GM23338 (cell line): ENCODE measurements at regions not wholly inside any gene's neighbourhood (a gene's known extent, or its start where the extent isn't known, plus 50 kb on each side); places are given as distances from the start of the nearest gene placed in this dataset.

Experiments used
- ATAC-seq: fragments of 200-7000 bp; cut with Tn5 transposase; 3 replicates; pipeline ENCODE4 v1.9.1; 2020
- DNase-seq: peaks from one replicate; pipeline ENCODE4 v3.0.0-alpha.2; 2015; ENCODE audit warnings: low spot score
- H2AFZ ChIP-seq: fragments of 200-600 bp; sonication (generic); 2 replicates; pipeline ENCODE4 v1.8.0; 2016; ENCODE audit warnings: antibody characterized with exemption, mild to moderate bottlenecking, moderate library complexity
- H3F3A ChIP-seq: fragments of 200-600 bp; sonication (generic); replicated peaks from 2 replicates; pipeline ENCODE4 v1.8.0; 2017; ENCODE audit warnings: antibody characterized with exemption, mixed run types, low read depth
- H3K27ac ChIP-seq: fragments of 200-600 bp; sonication (generic); 2 replicates; pipeline ENCODE4 v1.6.1; 2016; ENCODE audit warnings: low read depth
- H3K27me3 ChIP-seq: fragments of 200-600 bp; sonication (generic); 2 replicates; pipeline ENCODE4 v1.8.0; 2016; ENCODE audit warnings: mild to moderate bottlenecking, mixed run types, moderate library complexity; ENCODE audit not compliant: insufficient read depth
- H3K36me3 ChIP-seq: fragments of 200-600 bp; sonication (generic); 2 replicates; pipeline ENCODE4 v1.8.0; 2016; ENCODE audit warnings: mild to moderate bottlenecking; ENCODE audit not compliant: insufficient read depth
- H3K4me1 ChIP-seq: fragments of 200-600 bp; sonication (generic); 2 replicates; pipeline ENCODE4 v1.8.0; 2016; ENCODE audit warnings: mild to moderate bottlenecking, moderate library complexity; ENCODE audit not compliant: insufficient read depth
- H3K4me2 ChIP-seq: fragments of 200-600 bp; sonication (generic); 2 replicates; pipeline ENCODE4 v1.7.1; 2017; ENCODE audit warnings: mixed run types
- H3K4me3 ChIP-seq: fragments of 200-600 bp; sonication (generic); 2 replicates; pipeline ENCODE4 v1.6.1; 2016; ENCODE audit warnings: mixed run types
- H3K79me2 ChIP-seq: fragments of 200-600 bp; sonication (generic); replicated peaks from 2 replicates; pipeline ENCODE4 v1.8.0; 2017; ENCODE audit warnings: mild to moderate bottlenecking; ENCODE audit not compliant: insufficient read depth
- H3K9me2 ChIP-seq: fragments of 200-600 bp; sonication (generic); 2 replicates; pipeline ENCODE4 v1.8.0; 2017; ENCODE audit not compliant: insufficient read depth
- H4K20me1 ChIP-seq: fragments of 200-600 bp; sonication (generic); replicated peaks from 2 replicates; pipeline ENCODE4 v1.8.0; 2017; ENCODE audit warnings: mild to moderate bottlenecking; ENCODE audit not compliant: insufficient read depth
- H3K27ac Mint-ChIP-seq: 2 replicates; pipeline ENCODE4 v1.8.0; 2020; ENCODE audit warnings: inconsistent platforms, mild to moderate bottlenecking, moderate library complexity, mixed read lengths
- H3K27me3 Mint-ChIP-seq: 3 replicates; pipeline ENCODE4 v1.8.0; 2022; ENCODE audit warnings: low read depth, mild to moderate bottlenecking, moderate library complexity, mixed read lengths, inconsistent platforms; ENCODE audit not compliant: insufficient read depth, poor library complexity
- H3K36me3 Mint-ChIP-seq: 3 replicates; pipeline ENCODE4 v1.8.0; 2021; ENCODE audit warnings: low read depth, mild to moderate bottlenecking, inconsistent platforms, moderate library complexity, mixed read lengths
- H3K4me1 Mint-ChIP-seq: 3 replicates; pipeline ENCODE4 v1.8.0; 2020; ENCODE audit warnings: mild to moderate bottlenecking, inconsistent platforms, mixed read lengths
- H3K4me3 Mint-ChIP-seq: 3 replicates; pipeline ENCODE4 v1.8.0; 2021; ENCODE audit warnings: moderate library complexity, mild to moderate bottlenecking, inconsistent platforms, mixed read lengths
- H3K9me3 Mint-ChIP-seq: 3 replicates; pipeline ENCODE4 v1.8.0; 2020; ENCODE audit warnings: moderate library complexity, mild to moderate bottlenecking, inconsistent platforms, mixed read lengths
- CREB1 ChIP-seq: fragments of 250-450 bp; sonication (Bioruptor Pico); IDR thresholded peaks from 2 replicates; pipeline ENCODE4 v1.5.0; 2020; ENCODE audit warnings: low read depth, mild to moderate bottlenecking, moderate library complexity
- EZH2 ChIP-seq: fragments of 200-600 bp; sonication (generic); IDR thresholded peaks from one replicate; pipeline ENCODE4 v1.8.0; 2017; ENCODE audit warnings: antibody characterized with exemption, mild to moderate bottlenecking, low read depth; ENCODE audit not compliant: unreplicated experiment
- EZH2phosphoT487 ChIP-seq: fragments of 200-600 bp; sonication (generic); IDR thresholded peaks from one replicate; pipeline ENCODE4 v1.8.1; 2018; ENCODE audit warnings: antibody characterized with exemption; ENCODE audit not compliant: unreplicated experiment
- JUNB ChIP-seq: IDR thresholded peaks from one replicate; pipeline ENCODE4 v1.6.1; 2016; ENCODE audit warnings: antibody characterized with exemption; ENCODE audit not compliant: unreplicated experiment
- NANOG ChIP-seq: IDR thresholded peaks from 2 replicates; pipeline ENCODE4 v1.6.1; 2016; ENCODE audit warnings: antibody characterized with exemption, borderline replicate concordance
- POLR2AphosphoS5 ChIP-seq: IDR thresholded peaks from 2 replicates; pipeline ENCODE4 v1.6.1; 2016; ENCODE audit warnings: antibody characterized with exemption, low read depth
- STAT1 ChIP-seq: IDR thresholded peaks from one replicate; pipeline ENCODE4 v1.6.1; 2016; ENCODE audit warnings: antibody characterized with exemption; ENCODE audit not compliant: unreplicated experiment
- ZNF114 ChIP-seq: fragments of 250-450 bp; sonication (Bioruptor Pico); IDR thresholded peaks from 2 replicates; pipeline ENCODE4 v1.5.0; 2020; ENCODE audit warnings: mild to moderate bottlenecking, moderate library complexity
- ZNF331 ChIP-seq: fragments of 250-450 bp; sonication (Bioruptor Pico); IDR thresholded peaks from 2 replicates; pipeline ENCODE4 v1.5.0; 2020; ENCODE audit warnings: low read depth, mild to moderate bottlenecking, moderate library complexity
- TF ChIP-seq, protein P1 (sequence below), 2 experiments: fragments of 200-600 bp in 1 of 2; sonication (generic) in 1 of 2; conservative IDR thresholded peaks; 2 replicates each; pipeline versions ENCODE4 v1.5.1 to v1.6.1; 2016 to 2017; ENCODE audit warnings: antibody characterized with exemption in 2 of 2, low read depth in 2 of 2, mild to moderate bottlenecking in 2 of 2, moderate library complexity in 1 of 2
- TF ChIP-seq, protein P2 (sequence below): IDR thresholded peaks from one replicate; pipeline ENCODE4 v1.6.1; 2018; ENCODE audit warnings: antibody characterized with exemption; ENCODE audit not compliant: unreplicated experiment
- TF ChIP-seq, protein P3 (sequence below): fragments of 250-450 bp; sonication (Bioruptor Pico); IDR thresholded peaks from 2 replicates; pipeline ENCODE4 v1.5.0; 2020; ENCODE audit warnings: mild to moderate bottlenecking, moderate library complexity
- TF ChIP-seq, protein P4 (sequence below): IDR thresholded peaks from 2 replicates; pipeline ENCODE4 v1.6.1; 2016; ENCODE audit warnings: antibody characterized with exemption

DNA sequence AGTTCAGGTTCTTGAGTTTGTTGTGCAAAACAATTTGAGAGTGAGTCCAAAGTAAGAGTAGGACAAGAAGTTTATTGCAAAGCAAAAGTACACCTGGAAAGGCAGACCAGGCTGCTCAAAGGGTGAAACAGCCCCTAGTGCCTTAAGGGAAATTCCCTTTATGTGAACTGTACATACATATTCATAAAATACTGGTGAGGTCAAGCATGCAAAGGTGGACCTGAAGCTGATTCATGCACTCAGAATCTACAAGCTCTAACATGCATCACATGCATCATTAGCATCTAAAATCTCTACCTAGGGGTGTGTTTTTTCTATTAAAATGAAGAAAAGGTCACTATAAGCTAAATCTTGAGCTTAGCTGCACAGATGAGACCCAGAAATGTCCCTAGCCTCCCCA is 266.9 kb downstream of the SPATA18 start:
- H3K4me1 ChIP-seq: no peaks in the 10 kb centered on the region
- DNase-seq: no peak
- H3K27ac ChIP-seq: no peak overlapping the region
- Mint-ChIP-seq H3K27me3 (no peaks in the 10 kb centered on the region), H3K27ac (no peak overlapping the region), H3K4me3 (no peak overlapping the region), H3K4me1 (0 out of 3 replicates have a peak, but pooled peaks cover under 1% of the 10 kb centered on the region), H3K9me3 (peaks cover 11% of the 10 kb centered on the region; the same call in 2 of the 3 replicates), H3K36me3 (no peaks in the 10 kb centered on the region)
- H2AFZ ChIP-seq: peak overlapping the region; percentile 47; the same call in 1 of the 2 replicates
- no peaks in the 10 kb centered on the region for H3K27me3 ChIP-seq
- no peaks in the 10 kb centered on the region for H3K36me3 ChIP-seq
- peaks cover 10% of the 10 kb centered on the region; the same call in 1 of the 2 replicates for H3K9me2 ChIP-seq
- no peaks in the 10 kb centered on the region for H3K79me2 ChIP-seq
- no peak overlapping the region for H3K4me2 ChIP-seq
- H4K20me1 ChIP-seq: no peaks in the 10 kb centered on the region
- no peaks in the 10 kb centered on the region for H3F3A ChIP-seq
- TF ChIP-seq, protein P1, sequence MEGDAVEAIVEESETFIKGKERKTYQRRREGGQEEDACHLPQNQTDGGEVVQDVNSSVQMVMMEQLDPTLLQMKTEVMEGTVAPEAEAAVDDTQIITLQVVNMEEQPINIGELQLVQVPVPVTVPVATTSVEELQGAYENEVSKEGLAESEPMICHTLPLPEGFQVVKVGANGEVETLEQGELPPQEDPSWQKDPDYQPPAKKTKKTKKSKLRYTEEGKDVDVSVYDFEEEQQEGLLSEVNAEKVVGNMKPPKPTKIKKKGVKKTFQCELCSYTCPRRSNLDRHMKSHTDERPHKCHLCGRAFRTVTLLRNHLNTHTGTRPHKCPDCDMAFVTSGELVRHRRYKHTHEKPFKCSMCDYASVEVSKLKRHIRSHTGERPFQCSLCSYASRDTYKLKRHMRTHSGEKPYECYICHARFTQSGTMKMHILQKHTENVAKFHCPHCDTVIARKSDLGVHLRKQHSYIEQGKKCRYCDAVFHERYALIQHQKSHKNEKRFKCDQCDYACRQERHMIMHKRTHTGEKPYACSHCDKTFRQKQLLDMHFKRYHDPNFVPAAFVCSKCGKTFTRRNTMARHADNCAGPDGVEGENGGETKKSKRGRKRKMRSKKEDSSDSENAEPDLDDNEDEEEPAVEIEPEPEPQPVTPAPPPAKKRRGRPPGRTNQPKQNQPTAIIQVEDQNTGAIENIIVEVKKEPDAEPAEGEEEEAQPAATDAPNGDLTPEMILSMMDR (conservative IDR thresholded peaks at IDR 0.05; ENCODE audit: low read depth in 2 of 2): no peak
- no peak for TF ChIP-seq ZNF331 (CRISPR knock-in tag)
- TF ChIP-seq EZH2: no peak
- no peak for TF ChIP-seq NANOG
- TF ChIP-seq, protein P2, sequence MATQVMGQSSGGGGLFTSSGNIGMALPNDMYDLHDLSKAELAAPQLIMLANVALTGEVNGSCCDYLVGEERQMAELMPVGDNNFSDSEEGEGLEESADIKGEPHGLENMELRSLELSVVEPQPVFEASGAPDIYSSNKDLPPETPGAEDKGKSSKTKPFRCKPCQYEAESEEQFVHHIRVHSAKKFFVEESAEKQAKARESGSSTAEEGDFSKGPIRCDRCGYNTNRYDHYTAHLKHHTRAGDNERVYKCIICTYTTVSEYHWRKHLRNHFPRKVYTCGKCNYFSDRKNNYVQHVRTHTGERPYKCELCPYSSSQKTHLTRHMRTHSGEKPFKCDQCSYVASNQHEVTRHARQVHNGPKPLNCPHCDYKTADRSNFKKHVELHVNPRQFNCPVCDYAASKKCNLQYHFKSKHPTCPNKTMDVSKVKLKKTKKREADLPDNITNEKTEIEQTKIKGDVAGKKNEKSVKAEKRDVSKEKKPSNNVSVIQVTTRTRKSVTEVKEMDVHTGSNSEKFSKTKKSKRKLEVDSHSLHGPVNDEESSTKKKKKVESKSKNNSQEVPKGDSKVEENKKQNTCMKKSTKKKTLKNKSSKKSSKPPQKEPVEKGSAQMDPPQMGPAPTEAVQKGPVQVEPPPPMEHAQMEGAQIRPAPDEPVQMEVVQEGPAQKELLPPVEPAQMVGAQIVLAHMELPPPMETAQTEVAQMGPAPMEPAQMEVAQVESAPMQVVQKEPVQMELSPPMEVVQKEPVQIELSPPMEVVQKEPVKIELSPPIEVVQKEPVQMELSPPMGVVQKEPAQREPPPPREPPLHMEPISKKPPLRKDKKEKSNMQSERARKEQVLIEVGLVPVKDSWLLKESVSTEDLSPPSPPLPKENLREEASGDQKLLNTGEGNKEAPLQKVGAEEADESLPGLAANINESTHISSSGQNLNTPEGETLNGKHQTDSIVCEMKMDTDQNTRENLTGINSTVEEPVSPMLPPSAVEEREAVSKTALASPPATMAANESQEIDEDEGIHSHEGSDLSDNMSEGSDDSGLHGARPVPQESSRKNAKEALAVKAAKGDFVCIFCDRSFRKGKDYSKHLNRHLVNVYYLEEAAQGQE: no peak
- no peak for TF ChIP-seq ZNF114
- TF ChIP-seq, protein P3, sequence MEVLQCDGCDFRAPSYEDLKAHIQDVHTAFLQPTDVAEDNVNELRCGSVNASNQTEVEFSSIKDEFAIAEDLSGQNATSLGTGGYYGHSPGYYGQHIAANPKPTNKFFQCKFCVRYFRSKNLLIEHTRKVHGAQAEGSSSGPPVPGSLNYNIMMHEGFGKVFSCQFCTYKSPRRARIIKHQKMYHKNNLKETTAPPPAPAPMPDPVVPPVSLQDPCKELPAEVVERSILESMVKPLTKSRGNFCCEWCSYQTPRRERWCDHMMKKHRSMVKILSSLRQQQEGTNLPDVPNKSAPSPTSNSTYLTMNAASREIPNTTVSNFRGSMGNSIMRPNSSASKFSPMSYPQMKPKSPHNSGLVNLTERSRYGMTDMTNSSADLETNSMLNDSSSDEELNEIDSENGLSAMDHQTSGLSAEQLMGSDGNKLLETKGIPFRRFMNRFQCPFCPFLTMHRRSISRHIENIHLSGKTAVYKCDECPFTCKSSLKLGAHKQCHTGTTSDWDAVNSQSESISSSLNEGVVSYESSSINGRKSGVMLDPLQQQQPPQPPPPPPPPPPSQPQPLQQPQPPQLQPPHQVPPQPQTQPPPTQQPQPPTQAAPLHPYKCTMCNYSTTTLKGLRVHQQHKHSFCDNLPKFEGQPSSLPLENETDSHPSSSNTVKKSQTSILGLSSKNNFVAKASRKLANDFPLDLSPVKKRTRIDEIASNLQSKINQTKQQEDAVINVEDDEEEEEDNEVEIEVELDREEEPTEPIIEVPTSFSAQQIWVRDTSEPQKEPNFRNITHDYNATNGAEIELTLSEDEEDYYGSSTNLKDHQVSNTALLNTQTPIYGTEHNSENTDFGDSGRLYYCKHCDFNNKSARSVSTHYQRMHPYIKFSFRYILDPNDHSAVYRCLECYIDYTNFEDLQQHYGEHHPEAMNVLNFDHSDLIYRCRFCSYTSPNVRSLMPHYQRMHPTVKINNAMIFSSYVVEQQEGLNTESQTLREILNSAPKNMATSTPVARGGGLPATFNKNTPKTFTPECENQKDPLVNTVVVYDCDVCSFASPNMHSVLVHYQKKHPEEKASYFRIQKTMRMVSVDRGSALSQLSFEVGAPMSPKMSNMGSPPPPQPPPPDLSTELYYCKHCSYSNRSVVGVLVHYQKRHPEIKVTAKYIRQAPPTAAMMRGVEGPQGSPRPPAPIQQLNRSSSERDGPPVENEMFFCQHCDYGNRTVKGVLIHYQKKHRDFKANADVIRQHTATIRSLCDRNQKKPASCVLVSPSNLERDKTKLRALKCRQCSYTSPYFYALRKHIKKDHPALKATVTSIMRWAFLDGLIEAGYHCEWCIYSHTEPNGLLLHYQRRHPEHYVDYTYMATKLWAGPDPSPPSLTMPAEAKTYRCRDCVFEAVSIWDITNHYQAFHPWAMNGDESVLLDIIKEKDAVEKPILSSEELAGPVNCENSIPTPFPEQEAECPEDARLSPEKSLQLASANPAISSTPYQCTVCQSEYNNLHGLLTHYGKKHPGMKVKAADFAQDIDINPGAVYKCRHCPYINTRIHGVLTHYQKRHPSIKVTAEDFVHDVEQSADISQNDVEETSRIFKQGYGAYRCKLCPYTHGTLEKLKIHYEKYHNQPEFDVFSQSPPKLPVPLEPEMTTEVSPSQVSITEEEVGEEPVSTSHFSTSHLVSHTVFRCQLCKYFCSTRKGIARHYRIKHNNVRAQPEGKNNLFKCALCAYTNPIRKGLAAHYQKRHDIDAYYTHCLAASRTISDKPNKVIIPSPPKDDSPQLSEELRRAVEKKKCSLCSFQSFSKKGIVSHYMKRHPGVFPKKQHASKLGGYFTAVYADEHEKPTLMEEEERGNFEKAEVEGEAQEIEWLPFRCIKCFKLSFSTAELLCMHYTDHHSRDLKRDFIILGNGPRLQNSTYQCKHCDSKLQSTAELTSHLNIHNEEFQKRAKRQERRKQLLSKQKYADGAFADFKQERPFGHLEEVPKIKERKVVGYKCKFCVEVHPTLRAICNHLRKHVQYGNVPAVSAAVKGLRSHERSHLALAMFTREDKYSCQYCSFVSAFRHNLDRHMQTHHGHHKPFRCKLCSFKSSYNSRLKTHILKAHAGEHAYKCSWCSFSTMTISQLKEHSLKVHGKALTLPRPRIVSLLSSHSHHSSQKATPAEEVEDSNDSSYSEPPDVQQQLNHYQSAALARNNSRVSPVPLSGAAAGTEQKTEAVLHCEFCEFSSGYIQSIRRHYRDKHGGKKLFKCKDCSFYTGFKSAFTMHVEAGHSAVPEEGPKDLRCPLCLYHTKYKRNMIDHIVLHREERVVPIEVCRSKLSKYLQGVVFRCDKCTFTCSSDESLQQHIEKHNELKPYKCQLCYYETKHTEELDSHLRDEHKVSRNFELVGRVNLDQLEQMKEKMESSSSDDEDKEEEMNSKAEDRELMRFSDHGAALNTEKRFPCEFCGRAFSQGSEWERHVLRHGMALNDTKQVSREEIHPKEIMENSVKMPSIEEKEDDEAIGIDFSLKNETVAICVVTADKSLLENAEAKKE: no peak
- no peak for TF ChIP-seq STAT1
- no peak for TF ChIP-seq JUNB
- TF ChIP-seq, protein P4, sequence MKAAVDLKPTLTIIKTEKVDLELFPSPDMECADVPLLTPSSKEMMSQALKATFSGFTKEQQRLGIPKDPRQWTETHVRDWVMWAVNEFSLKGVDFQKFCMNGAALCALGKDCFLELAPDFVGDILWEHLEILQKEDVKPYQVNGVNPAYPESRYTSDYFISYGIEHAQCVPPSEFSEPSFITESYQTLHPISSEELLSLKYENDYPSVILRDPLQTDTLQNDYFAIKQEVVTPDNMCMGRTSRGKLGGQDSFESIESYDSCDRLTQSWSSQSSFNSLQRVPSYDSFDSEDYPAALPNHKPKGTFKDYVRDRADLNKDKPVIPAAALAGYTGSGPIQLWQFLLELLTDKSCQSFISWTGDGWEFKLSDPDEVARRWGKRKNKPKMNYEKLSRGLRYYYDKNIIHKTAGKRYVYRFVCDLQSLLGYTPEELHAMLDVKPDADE: no peak
- TF ChIP-seq EZH2phosphoT487: no peak
- TF ChIP-seq CREB1 (CRISPR knock-in tag): no peak
- no peak for TF ChIP-seq POLR2AphosphoS5
- no peak overlapping the region for H3K4me3 ChIP-seq
- ATAC-seq: no peak
